ENCODE measurements at regions not wholly inside any gene's neighbourhood (a gene's known extent, or its start where the extent isn't known, plus 50 kb on each side); places are given as distances from the start of the nearest gene placed in this dataset.

GRCh38 chr6:85396159-85396808, 53.6 kb upstream of the NT5E start:
- TF ChIP-seq CTCF (IDR thresholded peaks at IDR 0.05) (no peak), POLR2A (IDR thresholded peaks at IDR 0.05) (no peak)
